GM23338 (cell line): ENCODE measurements at regions not wholly inside any gene's neighbourhood (a gene's known extent, or its start where the extent isn't known, plus 50 kb on each side); places are given as distances from the start of the nearest gene placed in this dataset.

Experiments used
- ATAC-seq: fragments of 200-7000 bp; cut with Tn5 transposase; 3 replicates; pipeline ENCODE4 v1.9.1; 2020
- DNase-seq: peaks from one replicate; pipeline ENCODE4 v3.0.0-alpha.2; 2015; ENCODE audit warnings: low spot score
- H2AFZ ChIP-seq: fragments of 200-600 bp; sonication (generic); 2 replicates; pipeline ENCODE4 v1.8.0; 2016; ENCODE audit warnings: antibody characterized with exemption, mild to moderate bottlenecking, moderate library complexity
- H3F3A ChIP-seq: fragments of 200-600 bp; sonication (generic); replicated peaks from 2 replicates; pipeline ENCODE4 v1.8.0; 2017; ENCODE audit warnings: antibody characterized with exemption, mixed run types, low read depth
- H3K27ac ChIP-seq: fragments of 200-600 bp; sonication (generic); 2 replicates; pipeline ENCODE4 v1.6.1; 2016; ENCODE audit warnings: low read depth
- H3K27me3 ChIP-seq: fragments of 200-600 bp; sonication (generic); 2 replicates; pipeline ENCODE4 v1.8.0; 2016; ENCODE audit warnings: mild to moderate bottlenecking, mixed run types, moderate library complexity; ENCODE audit not compliant: insufficient read depth
- H3K36me3 ChIP-seq: fragments of 200-600 bp; sonication (generic); 2 replicates; pipeline ENCODE4 v1.8.0; 2016; ENCODE audit warnings: mild to moderate bottlenecking; ENCODE audit not compliant: insufficient read depth
- H3K4me1 ChIP-seq: fragments of 200-600 bp; sonication (generic); 2 replicates; pipeline ENCODE4 v1.8.0; 2016; ENCODE audit warnings: mild to moderate bottlenecking, moderate library complexity; ENCODE audit not compliant: insufficient read depth
- H3K4me2 ChIP-seq: fragments of 200-600 bp; sonication (generic); 2 replicates; pipeline ENCODE4 v1.7.1; 2017; ENCODE audit warnings: mixed run types
- H3K4me3 ChIP-seq: fragments of 200-600 bp; sonication (generic); 2 replicates; pipeline ENCODE4 v1.6.1; 2016; ENCODE audit warnings: mixed run types
- H3K79me2 ChIP-seq: fragments of 200-600 bp; sonication (generic); replicated peaks from 2 replicates; pipeline ENCODE4 v1.8.0; 2017; ENCODE audit warnings: mild to moderate bottlenecking; ENCODE audit not compliant: insufficient read depth
- H3K9me2 ChIP-seq: fragments of 200-600 bp; sonication (generic); 2 replicates; pipeline ENCODE4 v1.8.0; 2017; ENCODE audit not compliant: insufficient read depth
- H4K20me1 ChIP-seq: fragments of 200-600 bp; sonication (generic); replicated peaks from 2 replicates; pipeline ENCODE4 v1.8.0; 2017; ENCODE audit warnings: mild to moderate bottlenecking; ENCODE audit not compliant: insufficient read depth
- H3K27ac Mint-ChIP-seq: 2 replicates; pipeline ENCODE4 v1.8.0; 2020; ENCODE audit warnings: inconsistent platforms, mild to moderate bottlenecking, moderate library complexity, mixed read lengths
- H3K27me3 Mint-ChIP-seq: 3 replicates; pipeline ENCODE4 v1.8.0; 2022; ENCODE audit warnings: low read depth, mild to moderate bottlenecking, moderate library complexity, mixed read lengths, inconsistent platforms; ENCODE audit not compliant: insufficient read depth, poor library complexity
- H3K36me3 Mint-ChIP-seq: 3 replicates; pipeline ENCODE4 v1.8.0; 2021; ENCODE audit warnings: low read depth, mild to moderate bottlenecking, inconsistent platforms, moderate library complexity, mixed read lengths
- H3K4me1 Mint-ChIP-seq: 3 replicates; pipeline ENCODE4 v1.8.0; 2020; ENCODE audit warnings: mild to moderate bottlenecking, inconsistent platforms, mixed read lengths
- H3K4me3 Mint-ChIP-seq: 3 replicates; pipeline ENCODE4 v1.8.0; 2021; ENCODE audit warnings: moderate library complexity, mild to moderate bottlenecking, inconsistent platforms, mixed read lengths
- H3K9me3 Mint-ChIP-seq: 3 replicates; pipeline ENCODE4 v1.8.0; 2020; ENCODE audit warnings: moderate library complexity, mild to moderate bottlenecking, inconsistent platforms, mixed read lengths
- CREB1 ChIP-seq: fragments of 250-450 bp; sonication (Bioruptor Pico); IDR thresholded peaks from 2 replicates; pipeline ENCODE4 v1.5.0; 2020; ENCODE audit warnings: low read depth, mild to moderate bottlenecking, moderate library complexity
- ZNF114 ChIP-seq: fragments of 250-450 bp; sonication (Bioruptor Pico); IDR thresholded peaks from 2 replicates; pipeline ENCODE4 v1.5.0; 2020; ENCODE audit warnings: mild to moderate bottlenecking, moderate library complexity
- ZNF331 ChIP-seq: fragments of 250-450 bp; sonication (Bioruptor Pico); IDR thresholded peaks from 2 replicates; pipeline ENCODE4 v1.5.0; 2020; ENCODE audit warnings: low read depth, mild to moderate bottlenecking, moderate library complexity
- TF ChIP-seq, protein P1 (sequence below): IDR thresholded peaks from one replicate; pipeline ENCODE4 v1.6.1; 2018; ENCODE audit warnings: antibody characterized with exemption; ENCODE audit not compliant: unreplicated experiment
- TF ChIP-seq, protein P2 (sequence below): fragments of 250-450 bp; sonication (Bioruptor Pico); IDR thresholded peaks from 2 replicates; pipeline ENCODE4 v1.5.0; 2020; ENCODE audit warnings: mild to moderate bottlenecking, moderate library complexity

GRCh38 chr2:16239296-16239850, 299.0 kb downstream of the MYCN start:
- Histone ChIP-seq H3F3A (no peaks in the 10 kb centered on the region), H4K20me1 (no peaks in the 10 kb centered on the region), H3K27me3 (no peaks in the 10 kb centered on the region), H3K27ac (no peak overlapping the region), H3K4me1 (peaks cover 18% of the 10 kb centered on the region), H2AFZ (no peak overlapping the region), H3K4me2 (no peak overlapping the region), H3K9me2 (peaks cover 10% of the 10 kb centered on the region; the same call in 1 of the 2 replicates), H3K79me2 (no peaks in the 10 kb centered on the region), H3K36me3 (no peaks in the 10 kb centered on the region), H3K4me3 (no peak overlapping the region)
- ATAC-seq: no peak
- no peak for DNase-seq
- Mint-ChIP-seq H3K4me3 (no peak overlapping the region), H3K9me3 (peaks cover 5% of the 10 kb centered on the region; the same call in 1 of the 3 replicates), H3K4me1 (peaks cover 26% of the 10 kb centered on the region), H3K27me3 (no peaks in the 10 kb centered on the region), H3K27ac (no peak overlapping the region), H3K36me3 (peaks cover 5% of the 10 kb centered on the region; the same call in 2 of the 3 replicates)
- TF ChIP-seq, protein P1, sequence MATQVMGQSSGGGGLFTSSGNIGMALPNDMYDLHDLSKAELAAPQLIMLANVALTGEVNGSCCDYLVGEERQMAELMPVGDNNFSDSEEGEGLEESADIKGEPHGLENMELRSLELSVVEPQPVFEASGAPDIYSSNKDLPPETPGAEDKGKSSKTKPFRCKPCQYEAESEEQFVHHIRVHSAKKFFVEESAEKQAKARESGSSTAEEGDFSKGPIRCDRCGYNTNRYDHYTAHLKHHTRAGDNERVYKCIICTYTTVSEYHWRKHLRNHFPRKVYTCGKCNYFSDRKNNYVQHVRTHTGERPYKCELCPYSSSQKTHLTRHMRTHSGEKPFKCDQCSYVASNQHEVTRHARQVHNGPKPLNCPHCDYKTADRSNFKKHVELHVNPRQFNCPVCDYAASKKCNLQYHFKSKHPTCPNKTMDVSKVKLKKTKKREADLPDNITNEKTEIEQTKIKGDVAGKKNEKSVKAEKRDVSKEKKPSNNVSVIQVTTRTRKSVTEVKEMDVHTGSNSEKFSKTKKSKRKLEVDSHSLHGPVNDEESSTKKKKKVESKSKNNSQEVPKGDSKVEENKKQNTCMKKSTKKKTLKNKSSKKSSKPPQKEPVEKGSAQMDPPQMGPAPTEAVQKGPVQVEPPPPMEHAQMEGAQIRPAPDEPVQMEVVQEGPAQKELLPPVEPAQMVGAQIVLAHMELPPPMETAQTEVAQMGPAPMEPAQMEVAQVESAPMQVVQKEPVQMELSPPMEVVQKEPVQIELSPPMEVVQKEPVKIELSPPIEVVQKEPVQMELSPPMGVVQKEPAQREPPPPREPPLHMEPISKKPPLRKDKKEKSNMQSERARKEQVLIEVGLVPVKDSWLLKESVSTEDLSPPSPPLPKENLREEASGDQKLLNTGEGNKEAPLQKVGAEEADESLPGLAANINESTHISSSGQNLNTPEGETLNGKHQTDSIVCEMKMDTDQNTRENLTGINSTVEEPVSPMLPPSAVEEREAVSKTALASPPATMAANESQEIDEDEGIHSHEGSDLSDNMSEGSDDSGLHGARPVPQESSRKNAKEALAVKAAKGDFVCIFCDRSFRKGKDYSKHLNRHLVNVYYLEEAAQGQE: no peak
- TF ChIP-seq ZNF114 (CRISPR knock-in tag) (no peak), CREB1 (CRISPR knock-in tag) (no peak), ZNF331 (CRISPR knock-in tag) (no peak)
- TF ChIP-seq, protein P2, sequence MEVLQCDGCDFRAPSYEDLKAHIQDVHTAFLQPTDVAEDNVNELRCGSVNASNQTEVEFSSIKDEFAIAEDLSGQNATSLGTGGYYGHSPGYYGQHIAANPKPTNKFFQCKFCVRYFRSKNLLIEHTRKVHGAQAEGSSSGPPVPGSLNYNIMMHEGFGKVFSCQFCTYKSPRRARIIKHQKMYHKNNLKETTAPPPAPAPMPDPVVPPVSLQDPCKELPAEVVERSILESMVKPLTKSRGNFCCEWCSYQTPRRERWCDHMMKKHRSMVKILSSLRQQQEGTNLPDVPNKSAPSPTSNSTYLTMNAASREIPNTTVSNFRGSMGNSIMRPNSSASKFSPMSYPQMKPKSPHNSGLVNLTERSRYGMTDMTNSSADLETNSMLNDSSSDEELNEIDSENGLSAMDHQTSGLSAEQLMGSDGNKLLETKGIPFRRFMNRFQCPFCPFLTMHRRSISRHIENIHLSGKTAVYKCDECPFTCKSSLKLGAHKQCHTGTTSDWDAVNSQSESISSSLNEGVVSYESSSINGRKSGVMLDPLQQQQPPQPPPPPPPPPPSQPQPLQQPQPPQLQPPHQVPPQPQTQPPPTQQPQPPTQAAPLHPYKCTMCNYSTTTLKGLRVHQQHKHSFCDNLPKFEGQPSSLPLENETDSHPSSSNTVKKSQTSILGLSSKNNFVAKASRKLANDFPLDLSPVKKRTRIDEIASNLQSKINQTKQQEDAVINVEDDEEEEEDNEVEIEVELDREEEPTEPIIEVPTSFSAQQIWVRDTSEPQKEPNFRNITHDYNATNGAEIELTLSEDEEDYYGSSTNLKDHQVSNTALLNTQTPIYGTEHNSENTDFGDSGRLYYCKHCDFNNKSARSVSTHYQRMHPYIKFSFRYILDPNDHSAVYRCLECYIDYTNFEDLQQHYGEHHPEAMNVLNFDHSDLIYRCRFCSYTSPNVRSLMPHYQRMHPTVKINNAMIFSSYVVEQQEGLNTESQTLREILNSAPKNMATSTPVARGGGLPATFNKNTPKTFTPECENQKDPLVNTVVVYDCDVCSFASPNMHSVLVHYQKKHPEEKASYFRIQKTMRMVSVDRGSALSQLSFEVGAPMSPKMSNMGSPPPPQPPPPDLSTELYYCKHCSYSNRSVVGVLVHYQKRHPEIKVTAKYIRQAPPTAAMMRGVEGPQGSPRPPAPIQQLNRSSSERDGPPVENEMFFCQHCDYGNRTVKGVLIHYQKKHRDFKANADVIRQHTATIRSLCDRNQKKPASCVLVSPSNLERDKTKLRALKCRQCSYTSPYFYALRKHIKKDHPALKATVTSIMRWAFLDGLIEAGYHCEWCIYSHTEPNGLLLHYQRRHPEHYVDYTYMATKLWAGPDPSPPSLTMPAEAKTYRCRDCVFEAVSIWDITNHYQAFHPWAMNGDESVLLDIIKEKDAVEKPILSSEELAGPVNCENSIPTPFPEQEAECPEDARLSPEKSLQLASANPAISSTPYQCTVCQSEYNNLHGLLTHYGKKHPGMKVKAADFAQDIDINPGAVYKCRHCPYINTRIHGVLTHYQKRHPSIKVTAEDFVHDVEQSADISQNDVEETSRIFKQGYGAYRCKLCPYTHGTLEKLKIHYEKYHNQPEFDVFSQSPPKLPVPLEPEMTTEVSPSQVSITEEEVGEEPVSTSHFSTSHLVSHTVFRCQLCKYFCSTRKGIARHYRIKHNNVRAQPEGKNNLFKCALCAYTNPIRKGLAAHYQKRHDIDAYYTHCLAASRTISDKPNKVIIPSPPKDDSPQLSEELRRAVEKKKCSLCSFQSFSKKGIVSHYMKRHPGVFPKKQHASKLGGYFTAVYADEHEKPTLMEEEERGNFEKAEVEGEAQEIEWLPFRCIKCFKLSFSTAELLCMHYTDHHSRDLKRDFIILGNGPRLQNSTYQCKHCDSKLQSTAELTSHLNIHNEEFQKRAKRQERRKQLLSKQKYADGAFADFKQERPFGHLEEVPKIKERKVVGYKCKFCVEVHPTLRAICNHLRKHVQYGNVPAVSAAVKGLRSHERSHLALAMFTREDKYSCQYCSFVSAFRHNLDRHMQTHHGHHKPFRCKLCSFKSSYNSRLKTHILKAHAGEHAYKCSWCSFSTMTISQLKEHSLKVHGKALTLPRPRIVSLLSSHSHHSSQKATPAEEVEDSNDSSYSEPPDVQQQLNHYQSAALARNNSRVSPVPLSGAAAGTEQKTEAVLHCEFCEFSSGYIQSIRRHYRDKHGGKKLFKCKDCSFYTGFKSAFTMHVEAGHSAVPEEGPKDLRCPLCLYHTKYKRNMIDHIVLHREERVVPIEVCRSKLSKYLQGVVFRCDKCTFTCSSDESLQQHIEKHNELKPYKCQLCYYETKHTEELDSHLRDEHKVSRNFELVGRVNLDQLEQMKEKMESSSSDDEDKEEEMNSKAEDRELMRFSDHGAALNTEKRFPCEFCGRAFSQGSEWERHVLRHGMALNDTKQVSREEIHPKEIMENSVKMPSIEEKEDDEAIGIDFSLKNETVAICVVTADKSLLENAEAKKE (CRISPR knock-in tag): no peak
